GM19438 (cell line): ENCODE measurements at regions not wholly inside any gene's neighbourhood (a gene's known extent, or its start where the extent isn't known, plus 50 kb on each side); places are given as distances from the start of the nearest gene placed in this dataset.

ENCODE experiments used
- ATAC-seq: cut with Tn5 transposase; IDR thresholded peaks from one replicate; pipeline ENCODE4 v1.9.1; 2021; ENCODE audit warnings: low read depth; ENCODE audit not compliant: unreplicated experiment

- no peak for ATAC-seq
These were observed 775.4 kb upstream of the ROBO1 start for GRCh38 chr3:80543154-80543553.

DNA sequence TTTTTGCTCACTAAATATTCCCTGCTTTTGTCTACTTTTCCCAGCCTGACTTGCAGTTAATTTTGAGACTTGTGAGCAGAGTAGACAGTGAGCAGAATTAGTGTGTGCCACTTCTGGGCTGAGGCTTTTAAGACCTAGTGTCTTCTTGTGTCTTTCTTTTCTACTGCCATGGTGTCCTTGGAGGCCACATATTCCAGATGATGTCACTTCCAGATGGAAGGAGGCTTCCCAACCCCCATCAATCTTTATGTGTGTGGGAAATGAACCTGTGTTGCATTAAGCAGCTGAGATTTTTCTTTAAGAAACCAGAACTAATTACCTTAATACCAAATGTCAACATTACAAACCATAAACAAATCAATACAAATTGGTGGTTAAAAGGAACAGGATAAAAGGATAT is 774.7 kb upstream of the ROBO1 start:
- ATAC-seq, result no peak

DNA sequence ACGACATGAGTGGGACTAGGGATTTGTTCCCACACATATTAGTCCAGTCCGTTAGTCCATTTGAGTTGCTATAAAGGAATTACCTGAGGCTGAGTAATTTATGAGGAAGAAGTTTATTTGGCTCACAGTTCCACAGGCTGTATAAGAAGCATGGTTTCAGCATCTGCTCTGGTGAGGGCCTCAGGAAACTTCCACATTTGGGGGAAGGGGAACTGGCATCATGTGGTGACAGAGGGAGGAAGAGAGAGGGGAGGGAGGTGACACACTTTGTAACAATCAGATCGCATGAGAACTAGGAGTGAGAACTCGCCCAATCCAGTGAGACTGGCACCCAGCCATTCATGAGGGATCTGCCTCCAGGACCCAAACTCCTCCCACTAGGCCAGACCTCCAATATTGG is 769.9 kb upstream of the ROBO1 start:
- ATAC-seq, result no peak

- no peak for ATAC-seq
These were observed 767.5 kb upstream of the ROBO1 start for GRCh38 chr3:80535286-80535685.

DNA sequence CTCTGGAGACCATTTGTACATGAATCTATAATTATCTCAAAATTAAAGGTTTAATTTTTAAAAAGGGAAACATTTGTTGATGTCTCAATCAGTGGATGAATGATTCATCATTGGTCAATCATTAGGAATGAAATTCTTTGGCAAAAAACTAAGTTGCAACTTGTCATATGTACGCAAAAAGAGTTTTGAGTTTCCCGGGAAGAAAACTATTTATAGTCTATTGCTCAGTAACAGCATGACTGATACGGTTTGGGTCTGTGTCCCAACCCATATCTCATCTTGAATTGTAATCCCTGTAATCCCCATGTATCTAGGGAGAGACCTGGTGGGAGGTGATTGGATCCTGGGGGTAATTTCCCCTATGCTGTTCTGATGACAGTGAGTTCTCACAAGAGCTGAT is 765.8 kb upstream of the ROBO1 start:
- ATAC-seq, result no peak

DNA sequence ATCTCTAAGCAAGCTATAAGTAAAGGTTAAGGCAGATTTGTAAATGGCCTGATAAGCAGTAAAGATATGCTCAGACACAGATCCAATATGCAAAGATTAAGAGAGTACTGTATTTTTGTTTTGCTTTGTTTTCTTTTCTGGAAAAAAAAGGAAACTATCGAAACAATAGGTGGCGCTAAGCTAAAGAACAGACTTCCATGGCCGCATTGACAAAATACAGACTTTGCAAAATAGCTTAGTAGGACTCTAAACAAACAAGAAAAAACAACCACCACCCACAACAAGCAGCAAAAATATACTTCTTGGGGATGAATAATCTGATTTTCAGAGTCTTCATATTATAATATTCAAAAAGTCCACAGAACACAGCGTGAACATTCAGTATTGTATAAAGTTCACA is 758.4 kb upstream of the ROBO1 start:
- ATAC-seq, result no peak

- ATAC-seq, result no peak
These were observed 753.3 kb upstream of the ROBO1 start for GRCh38 chr3:80521081-80521480.

- no peak for ATAC-seq
These were observed 751.6 kb upstream of the ROBO1 start for GRCh38 chr3:80519436-80519835.

DNA sequence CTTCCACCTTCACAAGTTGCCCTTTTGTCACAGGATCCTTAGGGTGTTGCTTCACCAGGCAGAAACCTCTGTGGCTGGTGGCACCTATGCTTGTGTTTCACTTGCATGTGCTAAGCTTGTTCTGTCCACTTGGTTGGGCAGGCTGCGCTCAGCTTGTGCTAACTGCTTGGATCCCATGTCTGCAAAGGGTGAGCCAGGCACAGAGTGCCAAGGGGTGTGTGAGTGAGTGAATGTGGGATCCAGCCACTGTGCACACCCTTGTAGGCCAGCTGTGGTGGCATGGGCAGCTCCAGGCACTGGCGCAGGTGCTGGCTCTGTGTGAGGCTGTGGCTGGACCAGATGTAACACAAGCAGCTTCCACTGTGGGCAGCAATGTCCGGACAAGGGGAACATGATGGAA is 728.7 kb upstream of the ROBO1 start:
- ATAC-seq, result no peak

GRCh38 chr3:80492162-80492561 is 724.4 kb upstream of the ROBO1 start:
- ATAC-seq, result no peak

- no peak for ATAC-seq
These were observed 705.2 kb upstream of the ROBO1 start for GRCh38 chr3:80472961-80473360.

DNA sequence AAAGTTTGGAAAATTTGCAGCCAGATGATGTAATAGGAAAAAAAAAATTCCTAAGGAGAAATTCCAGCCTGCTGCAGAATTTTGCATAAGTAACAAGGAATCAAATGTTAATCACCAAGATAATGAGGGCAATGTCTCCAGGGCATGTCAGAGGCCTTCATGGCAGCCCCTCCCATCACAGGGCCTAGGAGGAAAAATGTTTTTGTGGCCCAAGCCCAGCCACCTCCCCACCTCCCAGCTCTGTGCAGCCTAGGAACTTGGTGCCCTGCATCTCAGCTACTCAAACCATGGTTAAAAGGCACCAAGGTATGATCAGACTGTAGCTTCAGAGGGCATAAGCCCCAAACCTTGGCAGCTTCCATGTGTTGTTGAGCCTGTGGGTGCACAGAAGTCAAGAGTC is 704.7 kb upstream of the ROBO1 start:
- no peak for ATAC-seq

DNA sequence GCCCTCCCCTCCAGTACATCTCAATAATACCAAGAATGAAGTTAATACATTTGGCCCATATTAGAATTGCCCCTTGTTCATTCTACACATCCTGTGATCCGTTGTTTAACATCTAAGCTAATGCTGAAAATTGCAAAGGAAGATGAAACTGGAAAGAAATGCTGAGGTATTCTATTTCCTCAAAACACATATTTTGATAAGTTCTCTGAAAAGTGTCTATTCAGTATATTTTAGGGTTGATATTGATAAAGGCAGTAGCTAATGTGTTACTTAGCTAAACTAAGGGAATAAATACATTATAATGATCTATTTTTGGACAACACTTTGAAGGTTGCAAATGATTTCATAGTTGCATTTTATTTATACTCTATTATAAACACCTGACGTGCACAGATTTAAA is 702.6 kb upstream of the ROBO1 start:
- no peak for ATAC-seq

DNA sequence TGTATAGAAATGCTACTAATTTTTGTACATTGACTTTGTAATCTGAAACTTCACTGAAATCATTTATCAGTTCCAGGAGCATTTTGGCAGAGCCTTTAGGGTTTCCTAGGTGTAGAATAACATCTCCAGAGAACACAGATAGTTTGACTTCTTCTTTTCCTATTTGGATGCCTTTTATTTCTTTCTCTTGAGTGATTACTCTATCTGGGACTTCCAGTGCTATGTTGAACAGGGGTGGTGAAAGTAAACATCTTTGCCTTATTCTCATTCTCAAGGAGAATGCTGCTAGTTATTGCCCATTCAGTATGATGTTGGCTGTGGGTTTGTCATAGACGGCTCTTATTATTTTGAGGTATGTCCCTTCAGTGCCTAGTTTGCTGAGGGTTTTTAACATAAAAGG is 697.9 kb upstream of the ROBO1 start:
- ATAC-seq, result no peak

DNA sequence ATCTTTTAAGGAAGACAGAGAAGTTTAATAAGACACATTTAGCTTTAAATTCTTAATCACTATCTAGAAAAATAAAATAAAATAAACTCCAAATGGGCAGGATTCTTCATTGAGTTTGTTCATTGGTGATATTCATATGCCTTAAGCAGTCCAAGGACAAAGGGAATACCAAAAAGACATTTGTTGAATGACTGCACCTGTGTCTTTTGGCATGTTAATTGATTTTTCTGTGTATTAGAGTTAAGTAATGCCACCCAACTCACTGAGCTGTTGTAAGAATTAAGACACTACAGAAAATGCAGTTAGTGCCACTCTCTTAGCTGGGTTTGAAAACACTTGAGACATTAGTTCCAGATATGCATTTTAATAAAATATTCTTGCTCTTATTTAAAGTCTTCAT is 683.6 kb upstream of the ROBO1 start:
- no peak for ATAC-seq

GRCh38 chr3:80445641-80446040 is 677.8 kb upstream of the ROBO1 start:
- no peak for ATAC-seq

GRCh38 chr3:80445053-80445452 is 677.3 kb upstream of the ROBO1 start:
- no peak for ATAC-seq

- no peak for ATAC-seq
These were observed 671.7 kb upstream of the ROBO1 start for GRCh38 chr3:80439490-80439889.

GRCh38 chr3:80434366-80434765 is 666.6 kb upstream of the ROBO1 start:
- no peak for ATAC-seq

DNA sequence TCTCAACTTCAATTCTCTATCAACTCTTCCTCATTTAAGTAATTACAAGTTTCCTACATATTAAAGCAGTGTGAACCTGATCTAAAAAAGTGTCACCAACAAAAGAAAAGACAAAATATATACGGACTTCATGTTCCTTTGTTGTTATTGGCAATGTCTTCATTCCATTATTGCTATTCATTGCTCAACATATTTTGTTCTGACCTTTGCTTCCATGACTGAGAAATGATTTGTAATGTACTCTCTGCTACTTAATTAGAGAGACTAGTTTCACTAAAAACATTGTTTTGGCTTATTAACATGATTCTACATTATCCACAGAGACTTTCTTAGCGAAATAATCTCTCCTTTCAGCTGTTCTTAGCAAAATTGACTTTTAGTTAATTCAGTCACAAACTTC is 657.2 kb upstream of the ROBO1 start:
- ATAC-seq, result no peak

DNA sequence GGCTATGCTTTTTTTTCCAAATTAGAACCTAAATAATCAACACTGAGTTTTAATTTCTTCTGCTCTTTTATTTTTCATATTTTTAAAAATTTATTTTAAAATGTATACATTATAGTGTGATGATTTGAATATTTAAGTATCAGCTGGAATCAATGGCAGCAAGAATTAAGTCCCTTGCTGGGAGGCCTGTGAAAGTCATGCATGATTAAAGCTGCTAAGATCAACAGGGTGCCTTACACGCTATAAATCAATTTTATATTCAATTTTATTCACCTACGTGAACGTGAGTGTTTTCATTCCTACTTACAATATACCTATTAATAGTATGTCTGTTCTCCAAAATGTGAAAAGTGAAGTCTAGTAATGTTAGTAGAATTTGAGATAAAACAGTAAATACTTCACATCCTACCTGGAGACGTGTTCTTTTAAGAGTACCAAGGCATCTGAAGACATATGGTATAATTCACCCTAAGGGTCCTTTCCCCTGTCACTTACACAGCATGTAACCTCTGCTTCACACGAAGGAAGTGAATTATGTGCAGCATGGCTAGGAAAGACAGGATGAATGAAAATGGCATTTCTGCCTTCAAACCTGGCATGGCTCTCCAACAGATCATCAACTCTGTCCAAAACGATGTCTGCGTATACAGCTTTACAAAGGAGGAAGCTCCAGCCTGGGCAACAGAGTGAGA is 640.4 kb upstream of the ROBO1 start:
- no peak for ATAC-seq

- no peak for ATAC-seq
These were observed 637.8 kb upstream of the ROBO1 start for GRCh38 chr3:80405618-80406017.

DNA sequence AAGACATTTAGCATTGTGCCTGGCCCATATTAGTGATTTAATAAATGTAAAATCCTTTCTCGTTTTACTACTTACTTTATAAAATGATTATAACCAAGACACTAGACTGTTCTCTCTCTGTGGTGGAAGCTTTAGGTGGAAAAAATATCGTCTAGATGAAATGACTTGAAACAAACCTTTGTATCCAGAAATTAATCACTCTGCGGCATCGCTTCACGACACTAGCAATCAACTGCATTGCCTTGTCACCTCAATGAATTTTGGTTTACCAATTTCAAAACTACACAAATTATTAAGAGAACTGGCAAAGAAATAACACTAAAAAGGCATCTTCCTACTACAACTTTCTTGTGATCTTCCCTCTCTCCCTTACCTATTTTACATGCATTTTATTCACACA is 627.2 kb upstream of the ROBO1 start:
- no peak for ATAC-seq
